ENCODE measurements at regions not wholly inside any gene's neighbourhood (a gene's known extent, or its start where the extent isn't known, plus 50 kb on each side); places are given as distances from the start of the nearest gene placed in this dataset.
"Not testable (repeated sequence)": the region's sequence is repeated elsewhere in the genome, so short reads cannot be mapped to it uniquely, and the experiment has no call there.

- no peak for DNase-seq (ENCODE audit: low spot score)
Observed at GRCh38 chr2:193475038-193475437, 1280.3 kb upstream of the TMEFF2 start.

GRCh38 chr2:193469251-193469650 lies 1274.5 kb upstream of the TMEFF2 start:
- DNase-seq (ENCODE audit: low spot score), result no peak

GRCh38 chr2:193467276-193467987 lies 1272.7 kb upstream of the TMEFF2 start:
- no peak for DNase-seq (ENCODE audit: low spot score)

- no peak for DNase-seq (ENCODE audit: low spot score)
Observed at GRCh38 chr2:193463011-193463410, 1268.3 kb upstream of the TMEFF2 start.

GRCh38 chr2:193462411-193462810 lies 1267.7 kb upstream of the TMEFF2 start:
- no peak for DNase-seq (ENCODE audit: low spot score)

- no peak for DNase-seq (ENCODE audit: low spot score)
Observed at GRCh38 chr2:193461431-193461934, 1266.8 kb upstream of the TMEFF2 start.

- DNase-seq (ENCODE audit: low spot score), result no peak
Observed at GRCh38 chr2:193446967-193447366, 1252.2 kb upstream of the TMEFF2 start.

GRCh38 chr2:193442293-193442692 lies 1247.6 kb upstream of the TMEFF2 start:
- DNase-seq (ENCODE audit: low spot score), result no peak

GRCh38 chr2:193428336-193428818 lies 1233.6 kb upstream of the TMEFF2 start:
- no peak for DNase-seq (ENCODE audit: low spot score)

GRCh38 chr2:193412368-193412767 lies 1217.6 kb upstream of the TMEFF2 start:
- DNase-seq (ENCODE audit: low spot score), result not testable (repeated sequence)

- DNase-seq (ENCODE audit: low spot score), result no peak
Observed at GRCh38 chr2:193409951-193410350, 1215.2 kb upstream of the TMEFF2 start.

GRCh38 chr2:193382583-193382982 lies 1187.8 kb upstream of the TMEFF2 start:
- DNase-seq (ENCODE audit: low spot score), result no peak

- DNase-seq (ENCODE audit: low spot score), result no peak
Observed at GRCh38 chr2:193377789-193378188, 1183.1 kb upstream of the TMEFF2 start.

GRCh38 chr2:193373120-193373519 lies 1178.4 kb upstream of the TMEFF2 start:
- no peak for DNase-seq (ENCODE audit: low spot score)

GRCh38 chr2:193371200-193371599 lies 1176.5 kb upstream of the TMEFF2 start:
- DNase-seq (ENCODE audit: low spot score), result no peak

GRCh38 chr2:193368615-193369014 lies 1173.9 kb upstream of the TMEFF2 start:
- DNase-seq (ENCODE audit: low spot score), result no peak

GRCh38 chr2:193357508-193357907 lies 1162.8 kb upstream of the TMEFF2 start:
- DNase-seq (ENCODE audit: low spot score), result no peak

GRCh38 chr2:193352665-193353242 lies 1158.0 kb upstream of the TMEFF2 start:
- not testable (repeated sequence) for DNase-seq (ENCODE audit: low spot score)

GRCh38 chr2:193350509-193350908 lies 1155.8 kb upstream of the TMEFF2 start:
- no peak for DNase-seq (ENCODE audit: low spot score)

GRCh38 chr2:193349642-193350041 lies 1154.9 kb upstream of the TMEFF2 start:
- DNase-seq (ENCODE audit: low spot score), result no peak

- no peak for DNase-seq (ENCODE audit: low spot score)
Observed at GRCh38 chr2:193348055-193348454, 1153.3 kb upstream of the TMEFF2 start.

- no peak for DNase-seq (ENCODE audit: low spot score)
Observed at GRCh38 chr2:193336781-193337180, 1142.0 kb upstream of the TMEFF2 start.

- no peak for DNase-seq (ENCODE audit: low spot score)
Observed at GRCh38 chr2:193334401-193334800, 1139.7 kb upstream of the TMEFF2 start.

GRCh38 chr2:193333539-193333938 lies 1138.8 kb upstream of the TMEFF2 start:
- DNase-seq (ENCODE audit: low spot score), result no peak

Measured in CD4-positive, alpha-beta T cell treated with Interleukin-6 at 100 ng/mL for 8 hours (primary cell).